Epithelial cell of proximal tubule (primary cell): ENCODE measurements at regions not wholly inside any gene's neighbourhood (a gene's known extent, or its start where the extent isn't known, plus 50 kb on each side); places are given as distances from the start of the nearest gene placed in this dataset.

ENCODE experiments used
- DNase-seq: peaks from one replicate; pipeline ENCODE4 v3.0.0-alpha.2; 2011; ENCODE audit warnings: low read depth
- H3K4me3 ChIP-seq: 2 replicates; pipeline ENCODE4 v1.5.1; 2011; ENCODE audit warnings: low read depth, mild to moderate bottlenecking, low read length
- CTCF ChIP-seq: conservative IDR thresholded peaks from 2 replicates; pipeline ENCODE4 v1.5.1; 2012; ENCODE audit warnings: low read depth, mild to moderate bottlenecking, low read length

GRCh38 chr2:103138123-103138901 lies 376.5 kb downstream of the TMEM182 start:
- no peak for TF ChIP-seq CTCF
- no peak for DNase-seq
- H3K4me3 ChIP-seq: no peak overlapping the region

- no peak overlapping the region for H3K4me3 ChIP-seq
- no peak for TF ChIP-seq CTCF
- DNase-seq: no peak
Measured at GRCh38 chr2:103139628-103140268, 377.9 kb downstream of the TMEM182 start.

- no peak for DNase-seq
- H3K4me3 ChIP-seq: no peak overlapping the region
- TF ChIP-seq CTCF: no peak
Measured at GRCh38 chr2:103144837-103145236, 383.0 kb downstream of the TMEM182 start.

GRCh38 chr2:103145739-103146138 lies 383.9 kb downstream of the TMEM182 start:
- no peak overlapping the region for H3K4me3 ChIP-seq
- no peak for TF ChIP-seq CTCF
- DNase-seq: no peak

GRCh38 chr2:103151046-103151445 lies 389.2 kb downstream of the TMEM182 start:
- H3K4me3 ChIP-seq: no peak overlapping the region
- no peak for TF ChIP-seq CTCF
- no peak for DNase-seq

- TF ChIP-seq CTCF: no peak
- DNase-seq: no peak
- no peak overlapping the region for H3K4me3 ChIP-seq
Measured at GRCh38 chr2:103152556-103152955, 390.7 kb downstream of the TMEM182 start.
